PC-3 (cell line): ENCODE measurements at regions not wholly inside any gene's neighbourhood (a gene's known extent, or its start where the extent isn't known, plus 50 kb on each side); places are given as distances from the start of the nearest gene placed in this dataset.

Experiments
- EZH2phosphoT487 ChIP-seq: fragments of 300-600 bp; sonication (generic); IDR thresholded peaks from 2 replicates; pipeline ENCODE4 v1.6.1; 2018; ENCODE audit warnings: mild to moderate bottlenecking, antibody characterized with exemption, low read length, borderline replicate concordance
- TF ChIP-seq, protein P1 (sequence below): fragments of 300-600 bp; sonication (generic); conservative IDR thresholded peaks from 2 replicates; pipeline ENCODE4 v1.5.1; 2017; ENCODE audit warnings: antibody characterized with exemption, low read depth, mild to moderate bottlenecking, low read length

DNA sequence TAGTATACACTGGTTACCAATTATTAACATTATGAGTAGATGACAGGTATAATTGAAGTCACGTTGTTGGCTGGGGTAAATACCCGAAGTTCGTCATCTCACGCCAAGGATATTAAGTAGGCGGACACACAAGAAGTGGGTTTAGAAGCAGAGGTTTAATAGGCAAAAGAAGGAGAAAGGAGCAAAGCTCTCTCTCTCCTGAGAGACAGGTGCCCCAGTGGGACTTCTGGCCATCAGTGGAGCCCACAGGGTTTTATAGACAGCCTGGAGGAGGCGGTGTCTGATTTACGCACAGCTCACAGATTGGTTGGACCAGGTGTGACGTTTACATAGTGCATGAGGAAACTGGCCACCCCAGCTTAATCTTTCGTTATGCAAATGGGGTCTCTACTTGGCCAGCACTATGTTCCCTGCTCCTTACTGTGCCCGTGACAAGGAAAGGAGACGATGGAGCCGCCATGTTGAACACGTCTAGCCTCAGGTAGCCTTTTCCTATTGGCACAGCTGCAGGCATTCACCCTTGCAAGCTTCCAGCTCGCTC, 128.8 kb upstream of the KYNU start:
- TF ChIP-seq, protein P1, sequence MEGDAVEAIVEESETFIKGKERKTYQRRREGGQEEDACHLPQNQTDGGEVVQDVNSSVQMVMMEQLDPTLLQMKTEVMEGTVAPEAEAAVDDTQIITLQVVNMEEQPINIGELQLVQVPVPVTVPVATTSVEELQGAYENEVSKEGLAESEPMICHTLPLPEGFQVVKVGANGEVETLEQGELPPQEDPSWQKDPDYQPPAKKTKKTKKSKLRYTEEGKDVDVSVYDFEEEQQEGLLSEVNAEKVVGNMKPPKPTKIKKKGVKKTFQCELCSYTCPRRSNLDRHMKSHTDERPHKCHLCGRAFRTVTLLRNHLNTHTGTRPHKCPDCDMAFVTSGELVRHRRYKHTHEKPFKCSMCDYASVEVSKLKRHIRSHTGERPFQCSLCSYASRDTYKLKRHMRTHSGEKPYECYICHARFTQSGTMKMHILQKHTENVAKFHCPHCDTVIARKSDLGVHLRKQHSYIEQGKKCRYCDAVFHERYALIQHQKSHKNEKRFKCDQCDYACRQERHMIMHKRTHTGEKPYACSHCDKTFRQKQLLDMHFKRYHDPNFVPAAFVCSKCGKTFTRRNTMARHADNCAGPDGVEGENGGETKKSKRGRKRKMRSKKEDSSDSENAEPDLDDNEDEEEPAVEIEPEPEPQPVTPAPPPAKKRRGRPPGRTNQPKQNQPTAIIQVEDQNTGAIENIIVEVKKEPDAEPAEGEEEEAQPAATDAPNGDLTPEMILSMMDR = no peak
- no peak for TF ChIP-seq EZH2phosphoT487
